HG03442 (cell line): ENCODE measurements at regions not wholly inside any gene's neighbourhood (a gene's known extent, or its start where the extent isn't known, plus 50 kb on each side); places are given as distances from the start of the nearest gene placed in this dataset.
"Not testable (repeated sequence)": the region's sequence is repeated elsewhere in the genome, so short reads cannot be mapped to it uniquely, and the experiment has no call there.

ENCODE experiments used
- ATAC-seq: cut with Tn5 transposase; IDR thresholded peaks from one replicate; pipeline ENCODE4 v1.9.1; 2021; ENCODE audit warnings: mild to moderate bottlenecking, moderate library complexity; ENCODE audit not compliant: unreplicated experiment

DNA sequence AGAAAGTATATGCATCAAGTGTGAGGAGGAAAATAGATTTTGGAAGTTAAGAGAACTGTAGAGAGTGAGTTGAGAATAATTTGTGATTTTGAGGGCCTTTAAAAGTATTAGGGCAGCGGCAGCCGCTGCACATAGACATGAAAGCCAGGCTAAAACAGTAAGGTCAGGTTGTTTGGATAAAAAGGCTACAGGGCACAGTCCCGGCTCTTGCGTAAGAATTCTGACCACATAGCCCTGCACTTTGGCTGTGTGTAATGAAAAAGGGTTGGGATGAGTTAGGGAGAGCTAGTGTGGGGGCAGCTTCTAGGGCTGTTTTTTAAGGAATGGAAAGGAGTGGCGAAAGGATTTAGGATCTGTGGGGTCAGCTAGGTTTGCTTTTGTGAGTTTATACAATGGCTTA lies 130.8 kb downstream of the CCDC71L start:
- not testable (repeated sequence) for ATAC-seq

DNA sequence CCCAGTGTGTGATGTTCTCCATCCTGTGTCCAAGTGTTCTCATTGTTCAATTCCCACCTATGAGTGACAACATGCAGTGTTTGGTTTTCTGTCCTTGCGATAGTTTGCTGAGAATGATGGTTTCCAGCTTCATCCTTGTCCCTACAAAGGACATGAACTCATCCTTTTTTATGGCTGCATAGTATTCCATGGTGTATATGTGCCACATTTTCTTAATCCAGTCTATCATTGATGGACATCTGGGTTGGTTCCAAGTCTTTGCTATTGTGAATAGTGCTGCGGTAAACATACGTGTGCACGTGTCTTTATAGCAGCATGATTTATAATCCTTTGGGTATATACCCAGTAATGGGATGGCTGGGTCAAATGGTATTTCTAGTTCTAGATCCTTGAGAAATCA lies 134.3 kb downstream of the CCDC71L start:
- not testable (repeated sequence) for ATAC-seq

DNA sequence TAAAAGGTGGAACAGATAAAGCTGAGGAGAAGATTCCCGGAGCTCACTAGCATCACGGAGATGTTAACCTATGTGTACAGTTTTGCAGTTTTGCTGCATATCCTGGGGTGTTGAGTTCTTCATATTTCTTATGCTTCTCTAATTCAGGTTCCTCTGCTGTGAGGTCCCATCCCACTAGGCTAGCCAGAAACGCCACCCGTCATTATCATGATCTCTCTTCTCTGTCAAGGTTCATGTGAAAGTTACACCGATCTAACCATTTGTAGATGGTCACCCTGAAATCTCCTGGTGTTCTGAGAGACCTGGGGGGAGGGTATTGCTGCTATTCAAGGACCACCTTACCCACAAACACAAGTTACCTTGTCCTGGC lies 136.3 kb downstream of the CCDC71L start:
- no peak for ATAC-seq

DNA sequence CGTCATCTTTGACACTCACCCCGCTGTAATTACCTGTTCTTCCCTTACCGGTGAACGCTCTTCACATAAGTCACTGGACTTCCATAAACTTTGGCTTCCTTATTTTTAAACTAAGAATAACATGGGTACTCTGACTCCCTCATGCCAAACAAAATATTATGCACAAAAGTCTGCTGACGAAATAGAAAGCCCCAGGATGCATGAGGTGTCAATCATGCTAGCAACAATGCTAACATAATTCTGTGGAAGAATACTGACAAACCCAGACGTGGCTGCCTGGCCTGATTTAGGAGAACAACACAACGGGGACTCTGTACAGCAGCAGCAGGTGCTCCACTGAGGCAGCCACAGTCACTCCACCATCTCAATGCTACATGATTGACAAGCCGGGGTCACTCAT lies 137.5 kb downstream of the CCDC71L start:
- ATAC-seq, result no peak

DNA sequence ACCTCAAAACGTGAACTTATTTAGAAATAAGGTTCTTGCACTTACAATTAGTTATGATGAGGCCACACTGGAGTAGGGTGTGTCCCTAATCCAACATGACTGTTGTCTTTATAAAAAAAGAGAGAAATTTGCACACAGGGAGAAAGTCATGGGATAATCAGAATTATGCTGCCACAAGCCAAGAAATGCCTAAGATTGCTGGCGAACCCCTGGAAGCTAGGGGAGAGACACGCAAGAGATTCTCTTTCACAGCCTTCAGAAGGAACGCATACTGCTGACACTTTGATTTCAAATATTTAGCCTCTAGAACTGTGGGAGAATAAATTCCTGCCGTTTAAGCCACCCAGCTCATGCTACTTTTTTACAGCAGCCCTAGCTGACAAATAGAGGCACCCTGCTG lies 138.3 kb downstream of the CCDC71L start:
- no peak for ATAC-seq

DNA sequence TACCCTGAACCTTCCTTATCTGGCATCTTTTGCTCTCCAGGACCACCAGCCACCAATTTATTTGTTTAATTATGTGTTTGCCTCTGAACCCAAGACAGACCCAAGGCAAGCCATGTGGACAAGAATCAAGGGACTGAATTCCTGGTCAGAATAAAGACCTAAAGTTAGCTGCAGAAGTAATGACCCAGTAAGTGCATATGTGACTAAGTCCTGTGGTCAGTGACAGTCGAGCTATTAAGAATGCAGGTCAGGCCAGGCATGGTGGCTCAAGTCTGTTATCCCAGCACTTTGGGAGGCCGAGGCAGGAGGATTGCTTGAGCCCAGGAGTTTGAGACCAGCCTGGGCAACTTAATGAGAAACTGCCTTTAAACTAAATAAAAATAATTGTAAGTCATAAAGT lies 139.4 kb downstream of the CCDC71L start:
- no peak for ATAC-seq

DNA sequence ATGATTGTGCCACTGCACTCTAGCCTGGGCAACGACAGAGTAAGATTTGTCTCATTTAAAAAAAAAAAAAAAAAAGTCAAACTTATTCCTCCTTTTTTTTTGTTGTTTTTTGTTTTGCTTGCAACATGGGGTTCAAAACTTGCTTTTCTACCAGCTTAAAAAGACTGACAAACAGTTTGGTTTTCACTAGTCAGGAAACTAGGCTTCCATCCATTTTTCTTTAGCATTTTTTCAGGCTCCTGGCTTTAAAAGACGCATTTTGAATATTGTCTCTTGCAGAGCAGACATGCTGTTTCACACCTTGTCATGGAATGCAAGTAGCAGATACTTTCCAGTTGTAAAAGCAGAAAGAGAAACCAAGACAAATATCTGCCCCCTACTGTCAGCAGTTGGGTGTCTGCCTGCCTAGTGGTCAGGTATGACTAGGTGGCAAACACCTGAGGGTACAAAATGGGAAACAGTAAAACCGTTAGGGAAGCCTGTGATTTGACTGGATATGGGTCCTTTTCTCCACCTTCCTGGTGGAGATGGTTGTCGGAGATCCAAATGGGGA lies 139.9 kb downstream of the CCDC71L start:
- ATAC-seq, result no peak

DNA sequence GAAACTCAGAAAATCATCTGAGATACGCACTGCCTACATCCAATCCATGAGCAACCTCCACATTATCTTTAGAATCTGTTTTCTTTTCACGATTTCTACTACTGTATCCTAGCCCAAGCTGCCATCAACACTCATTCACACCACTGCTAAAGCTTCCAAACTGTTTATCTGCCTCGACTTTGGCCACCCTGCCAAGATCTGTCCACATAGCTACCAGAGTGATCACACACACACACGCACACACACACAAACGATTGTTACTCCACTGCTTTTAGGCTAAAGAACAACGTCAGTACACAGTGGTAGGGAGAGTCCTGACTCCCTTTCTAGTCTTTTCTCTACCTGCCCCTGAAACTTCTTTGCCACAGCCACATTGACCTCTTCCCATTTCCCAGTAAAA lies 142.0 kb downstream of the CCDC71L start:
- no peak for ATAC-seq

DNA sequence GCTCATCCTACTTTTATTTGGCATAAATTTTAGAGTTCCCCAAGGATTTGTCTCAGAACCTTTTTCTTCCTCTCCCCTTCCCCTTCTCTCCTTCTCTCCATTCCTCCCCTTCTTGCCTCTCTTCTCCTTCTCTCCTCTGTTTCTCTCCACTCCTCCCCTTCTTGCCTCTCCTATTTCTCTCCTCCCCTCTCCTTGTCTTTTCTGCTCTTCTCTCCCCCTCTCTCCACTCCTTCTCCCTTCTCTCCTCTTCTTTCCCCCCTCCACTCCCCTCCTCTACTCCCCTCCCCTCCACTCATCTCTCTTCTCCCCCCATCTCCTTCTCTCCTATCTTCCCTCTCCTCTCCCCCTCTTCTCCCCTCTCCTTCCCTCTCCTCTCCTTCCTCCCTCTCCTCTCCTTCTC lies 142.7 kb downstream of the CCDC71L start:
- no peak for ATAC-seq

DNA sequence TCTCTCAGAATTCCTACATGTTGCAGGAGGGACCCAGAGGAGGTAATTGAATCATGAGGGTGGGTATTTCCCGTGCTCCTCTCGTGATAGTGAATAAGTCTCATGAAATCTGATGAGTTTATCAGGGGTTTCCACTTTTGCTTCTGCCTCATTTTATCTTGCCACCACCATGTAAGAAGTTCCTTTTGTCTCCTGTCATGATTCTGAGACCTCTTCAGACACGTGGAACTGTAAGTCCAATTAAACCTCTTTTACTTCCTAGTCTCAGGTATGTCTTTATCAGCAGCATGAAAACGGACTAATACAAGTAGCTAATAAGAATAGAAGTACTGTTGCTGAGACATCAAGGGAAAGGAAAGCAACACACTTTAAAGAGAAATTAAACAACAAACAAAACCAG lies 143.4 kb downstream of the CCDC71L start:
- ATAC-seq, result no peak

DNA sequence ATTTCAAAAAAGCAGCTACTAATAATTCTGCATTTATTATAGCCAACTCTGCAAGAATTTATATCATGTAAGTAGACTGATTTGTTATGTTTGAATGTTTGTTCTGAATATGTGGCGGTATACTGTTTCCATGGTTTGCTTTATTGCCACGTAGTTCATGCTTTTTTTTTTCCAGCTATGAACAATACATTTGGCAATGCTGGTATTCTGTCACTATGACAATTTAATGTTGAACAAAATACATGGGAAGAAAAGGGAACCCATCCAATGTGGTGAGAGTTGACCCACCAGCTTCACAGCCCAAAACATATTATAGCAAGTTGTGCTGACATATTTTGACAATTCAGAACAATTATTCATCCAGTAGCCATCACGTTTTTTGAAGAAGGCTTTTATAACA lies 145.6 kb downstream of the CCDC71L start:
- no peak for ATAC-seq

DNA sequence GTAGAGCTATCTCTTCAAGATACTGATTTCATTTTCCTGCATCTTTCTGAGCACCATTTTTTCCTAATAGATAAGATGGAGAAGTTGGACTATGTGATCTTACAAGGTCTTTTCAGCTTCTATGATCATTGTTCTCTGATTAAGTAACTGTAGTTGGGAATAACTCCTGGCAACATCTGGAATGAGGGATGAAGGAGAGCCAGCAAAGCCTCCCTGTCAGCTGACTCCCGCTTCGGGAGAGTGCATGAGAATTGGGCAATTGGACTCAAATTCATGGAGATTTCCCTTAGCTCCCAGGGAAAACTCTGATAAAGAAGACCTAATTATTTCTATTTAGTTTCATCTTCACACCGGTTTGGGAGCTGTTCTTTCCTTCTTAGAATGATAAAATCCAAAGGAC lies 146.1 kb downstream of the CCDC71L start:
- ATAC-seq, result no peak

DNA sequence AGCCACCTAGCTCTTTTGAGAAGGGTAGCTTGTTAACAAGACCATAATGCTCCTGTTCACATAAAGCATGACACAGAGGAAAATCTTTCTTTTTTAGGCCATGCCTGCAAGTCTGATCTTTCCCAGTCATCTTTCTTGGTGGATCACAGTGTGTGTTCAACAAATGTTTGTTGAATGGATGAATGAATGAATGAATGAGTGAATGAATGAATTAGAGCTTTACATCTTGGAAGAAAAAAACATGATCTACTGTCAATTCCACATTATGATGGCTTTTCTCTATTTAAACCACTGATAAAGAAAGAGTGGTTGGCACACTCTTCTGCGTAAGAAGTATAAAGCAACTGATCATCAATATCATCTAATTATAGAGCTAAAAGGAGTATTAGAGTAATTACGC lies 148.7 kb downstream of the CCDC71L start:
- ATAC-seq, result no peak

DNA sequence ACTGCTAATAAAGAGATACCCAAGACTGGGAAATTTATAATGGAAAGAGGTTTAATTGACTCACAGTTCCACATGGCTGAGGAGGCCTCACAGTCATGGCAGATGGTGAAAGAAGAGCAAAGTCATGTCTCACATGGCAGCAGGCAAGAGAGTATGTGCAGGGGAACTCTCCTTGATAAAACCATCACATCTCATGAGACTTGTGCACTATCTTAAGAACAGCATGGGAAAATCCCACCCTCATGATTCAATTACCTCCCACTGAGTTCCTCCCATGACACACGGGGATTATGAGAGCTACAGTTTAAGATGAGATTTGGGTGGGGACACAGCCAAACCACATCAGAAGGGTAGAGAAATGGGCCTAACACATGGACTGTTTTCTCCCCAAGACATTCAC lies 156.3 kb downstream of the CCDC71L start:
- no peak for ATAC-seq

DNA sequence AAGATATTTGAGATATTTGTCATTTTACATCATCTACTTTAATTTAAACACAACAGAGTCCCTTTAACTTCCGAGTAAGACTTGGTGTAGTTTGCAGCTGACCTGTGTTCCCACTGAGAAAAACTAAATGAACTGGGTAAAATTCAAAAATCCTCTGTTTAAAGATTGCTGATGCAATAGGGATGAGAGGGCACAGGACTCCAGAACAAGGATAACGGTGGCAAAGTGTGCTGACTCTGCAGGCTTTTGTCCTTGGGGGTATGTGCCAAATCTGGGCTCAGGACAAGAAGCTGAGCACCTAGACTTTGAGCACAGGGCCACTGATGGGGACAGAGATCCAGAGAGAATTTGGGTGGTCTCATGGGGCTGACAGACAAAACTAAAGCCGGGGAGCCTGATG lies 156.8 kb downstream of the CCDC71L start:
- ATAC-seq, result no peak

DNA sequence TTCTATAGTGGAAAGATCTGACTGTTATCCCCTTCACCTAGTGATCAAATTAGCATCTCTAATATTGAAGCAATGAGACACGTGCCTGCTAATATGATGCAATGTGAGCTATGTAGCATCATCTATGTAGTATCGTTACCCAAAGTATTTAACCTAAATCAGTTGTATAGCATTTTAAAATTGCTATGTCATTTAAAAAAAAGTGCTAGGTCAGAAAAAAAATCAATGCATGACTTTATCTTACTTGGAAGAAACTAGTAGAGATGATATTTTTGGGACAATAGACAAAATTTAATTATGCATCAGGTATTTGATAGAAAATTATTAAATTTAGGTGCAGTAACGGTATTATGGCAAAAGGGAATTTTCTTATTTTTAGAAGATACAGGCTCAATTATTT lies 157.3 kb downstream of the CCDC71L start:
- ATAC-seq, result no peak

DNA sequence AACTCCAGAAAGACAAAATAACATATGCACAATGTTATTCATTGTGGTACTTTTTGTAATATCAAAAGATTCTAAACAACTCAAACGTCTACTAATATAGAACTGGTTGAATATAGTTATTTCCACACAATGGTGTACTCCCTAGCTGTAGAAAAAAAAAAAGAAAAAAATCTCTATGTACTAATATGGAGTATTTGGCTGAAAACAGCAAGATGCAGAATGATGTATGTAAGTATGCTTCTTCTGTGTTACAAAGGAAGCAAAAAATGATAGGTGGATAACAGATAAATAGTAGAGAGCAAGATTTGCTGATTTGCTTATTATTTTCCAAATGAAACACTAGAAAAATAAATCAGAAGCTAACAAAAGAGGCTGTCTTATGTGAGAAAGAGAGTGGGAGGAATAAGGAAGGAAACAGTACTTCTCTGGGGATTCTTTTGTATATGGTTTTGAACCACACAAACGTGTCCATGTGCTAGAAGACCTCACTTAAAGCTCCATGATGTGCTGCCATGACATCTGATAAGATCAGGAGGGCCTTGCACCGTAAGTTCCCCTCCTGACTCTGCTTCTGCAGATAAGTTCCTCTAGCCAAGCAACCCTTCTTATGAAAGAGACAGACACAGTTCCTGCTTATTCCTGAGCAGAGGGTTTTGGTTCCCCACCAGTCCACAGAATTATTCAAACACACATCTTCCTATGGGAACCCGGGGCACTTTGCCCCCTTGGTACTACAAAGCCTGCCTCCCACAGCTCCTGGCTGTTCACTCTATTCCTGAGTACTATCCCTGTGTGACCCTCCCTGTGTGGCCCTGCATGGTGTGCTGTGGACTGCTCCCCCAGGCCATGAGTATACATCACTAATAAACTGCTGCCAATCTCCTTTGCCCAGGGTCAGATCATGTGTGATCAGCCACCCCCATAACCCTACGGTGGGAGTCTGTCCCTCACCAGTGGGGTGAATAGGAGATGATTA lies 159.1 kb downstream of the CCDC71L start:
- ATAC-seq, result no peak

DNA sequence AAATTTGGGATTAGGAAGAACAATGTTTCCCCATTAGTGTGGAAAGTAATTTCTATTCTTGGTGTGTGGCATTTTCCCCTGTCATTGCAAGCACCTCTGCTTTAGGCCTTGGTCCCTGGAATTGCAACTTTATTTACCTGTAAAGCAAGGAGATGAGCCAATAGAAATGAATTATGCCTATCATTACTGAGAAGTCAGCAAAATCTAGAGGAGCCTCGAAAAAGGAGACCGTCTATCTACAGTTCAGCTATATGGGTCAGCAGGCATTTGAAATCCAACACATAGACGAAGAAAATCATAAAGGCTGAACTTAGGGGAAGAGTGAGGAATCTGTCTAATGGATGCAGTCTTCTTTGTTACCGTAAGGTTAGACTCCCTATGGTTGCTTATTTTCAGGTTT lies 161.1 kb downstream of the CCDC71L start:
- no peak for ATAC-seq

DNA sequence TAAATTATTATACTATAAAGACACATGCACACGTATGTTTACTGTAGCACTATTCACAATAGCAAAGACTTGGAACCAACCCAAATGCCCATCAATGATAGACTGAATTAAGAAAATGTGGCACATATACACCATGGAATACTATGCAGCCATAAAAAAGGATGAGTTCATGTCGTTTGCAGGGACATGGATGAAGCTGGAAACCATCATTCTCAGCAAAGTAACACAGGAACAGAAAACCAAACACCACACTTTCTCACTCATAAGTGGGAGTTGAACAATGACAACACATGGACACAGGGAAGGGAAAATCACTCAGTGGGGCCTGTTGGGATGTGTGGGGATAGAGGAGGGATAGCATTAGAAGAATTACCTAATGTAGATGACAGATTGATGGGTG lies 163.0 kb downstream of the CCDC71L start:
- ATAC-seq, result not testable (repeated sequence)

DNA sequence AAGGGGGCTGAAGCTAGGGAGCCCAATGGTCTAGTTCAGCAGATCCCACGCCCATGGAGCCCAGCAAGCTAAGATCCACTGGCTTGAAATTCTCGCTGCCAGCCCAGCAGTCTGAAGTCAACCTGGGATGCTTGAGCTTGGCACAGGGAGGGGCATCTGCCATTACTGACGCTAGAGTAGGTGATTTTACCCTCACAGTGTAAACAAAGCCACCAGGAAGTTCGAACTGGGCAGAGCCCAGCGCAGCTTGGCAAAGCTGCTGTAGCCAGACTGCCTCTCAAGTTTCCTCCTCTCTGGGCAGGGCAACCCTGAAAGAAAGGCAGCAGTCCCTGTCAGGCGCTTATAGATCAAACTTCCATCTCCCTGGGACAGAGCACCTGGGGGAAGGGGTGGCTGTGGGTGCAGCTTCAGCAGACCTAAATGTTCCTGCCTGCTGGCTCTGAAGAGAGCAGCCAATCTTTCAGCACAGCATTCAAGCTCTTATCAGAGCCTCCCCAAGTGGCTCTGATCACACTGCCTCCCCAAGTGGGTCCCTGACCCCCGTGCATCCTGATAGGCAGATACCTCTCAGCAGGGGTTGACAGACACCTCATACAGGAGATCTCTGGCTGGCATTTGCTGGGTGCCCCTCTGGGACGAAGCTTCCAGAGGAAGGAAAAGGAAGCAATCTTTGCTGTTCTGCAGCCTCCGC lies 167.8 kb downstream of the CCDC71L start:
- ATAC-seq, result no peak

DNA sequence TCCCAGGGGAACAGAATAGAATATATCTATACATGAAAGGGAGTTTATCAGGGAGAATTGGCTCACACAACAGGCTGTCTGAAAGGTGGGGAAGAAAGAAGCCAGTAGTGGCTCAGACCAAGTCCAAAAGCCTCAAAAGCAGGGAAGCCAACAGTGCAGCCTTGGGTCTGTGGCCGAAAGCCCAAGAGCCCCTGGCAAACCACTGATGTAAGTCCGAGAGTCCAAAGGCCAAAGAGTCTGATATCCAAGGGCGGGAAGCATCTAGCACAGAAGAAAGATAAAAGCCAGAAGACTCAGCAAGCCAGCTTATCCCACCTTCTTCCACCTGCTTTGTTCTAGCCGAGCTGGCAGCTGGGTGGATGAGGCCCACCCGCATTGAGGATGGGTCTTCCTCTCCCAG lies 172.5 kb downstream of the CCDC71L start:
- no peak for ATAC-seq

DNA sequence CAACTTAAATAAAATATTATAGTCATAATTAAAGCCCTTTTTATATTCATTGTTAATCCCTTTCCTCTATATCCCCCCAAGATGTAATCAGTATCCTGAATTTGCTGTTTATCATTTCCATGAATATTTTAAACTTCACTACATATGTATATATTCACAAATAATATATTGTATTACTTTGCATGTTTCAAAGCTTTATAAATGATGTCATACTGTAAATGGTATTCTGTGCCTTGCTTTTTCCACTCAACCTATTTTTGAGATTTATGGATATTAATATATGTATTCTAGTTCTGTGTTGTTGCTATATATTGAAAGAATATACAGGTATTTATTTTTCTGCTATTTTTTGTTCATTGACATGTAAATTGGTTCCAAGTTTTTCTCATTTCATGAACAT lies 173.1 kb downstream of the CCDC71L start:
- no peak for ATAC-seq
